GM12873 (cell line): ENCODE measurements at regions not wholly inside any gene's neighbourhood (a gene's known extent, or its start where the extent isn't known, plus 50 kb on each side); places are given as distances from the start of the nearest gene placed in this dataset.

Experiments used
- TF ChIP-seq, protein P1 (sequence below): IDR thresholded peaks from 2 replicates; pipeline ENCODE4 v1.5.1; 2012; ENCODE audit warnings: low read depth, mild to moderate bottlenecking, moderate library complexity, low read length, control low read depth; ENCODE audit not compliant: insufficient read depth; ENCODE audit errors: missing control alignments

DNA sequence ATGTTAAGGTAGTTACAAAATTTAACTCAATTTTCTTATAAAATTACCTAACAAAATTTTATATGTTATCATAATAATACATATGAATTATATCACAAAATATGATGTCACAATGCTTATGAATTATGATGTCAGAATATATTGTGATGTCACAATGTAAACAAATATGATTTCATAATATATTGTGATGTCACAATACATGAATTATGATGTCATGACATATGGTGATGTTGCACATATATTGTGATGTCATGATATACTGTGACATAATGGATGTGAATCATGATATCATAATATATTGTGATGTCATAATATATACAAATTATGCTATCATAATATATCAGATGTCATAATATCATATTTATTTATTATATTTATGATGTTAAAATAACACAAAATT lies 1879.9 kb downstream of the TP53TG3F start:
- TF ChIP-seq, protein P1, sequence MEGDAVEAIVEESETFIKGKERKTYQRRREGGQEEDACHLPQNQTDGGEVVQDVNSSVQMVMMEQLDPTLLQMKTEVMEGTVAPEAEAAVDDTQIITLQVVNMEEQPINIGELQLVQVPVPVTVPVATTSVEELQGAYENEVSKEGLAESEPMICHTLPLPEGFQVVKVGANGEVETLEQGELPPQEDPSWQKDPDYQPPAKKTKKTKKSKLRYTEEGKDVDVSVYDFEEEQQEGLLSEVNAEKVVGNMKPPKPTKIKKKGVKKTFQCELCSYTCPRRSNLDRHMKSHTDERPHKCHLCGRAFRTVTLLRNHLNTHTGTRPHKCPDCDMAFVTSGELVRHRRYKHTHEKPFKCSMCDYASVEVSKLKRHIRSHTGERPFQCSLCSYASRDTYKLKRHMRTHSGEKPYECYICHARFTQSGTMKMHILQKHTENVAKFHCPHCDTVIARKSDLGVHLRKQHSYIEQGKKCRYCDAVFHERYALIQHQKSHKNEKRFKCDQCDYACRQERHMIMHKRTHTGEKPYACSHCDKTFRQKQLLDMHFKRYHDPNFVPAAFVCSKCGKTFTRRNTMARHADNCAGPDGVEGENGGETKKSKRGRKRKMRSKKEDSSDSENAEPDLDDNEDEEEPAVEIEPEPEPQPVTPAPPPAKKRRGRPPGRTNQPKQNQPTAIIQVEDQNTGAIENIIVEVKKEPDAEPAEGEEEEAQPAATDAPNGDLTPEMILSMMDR = no peak

DNA sequence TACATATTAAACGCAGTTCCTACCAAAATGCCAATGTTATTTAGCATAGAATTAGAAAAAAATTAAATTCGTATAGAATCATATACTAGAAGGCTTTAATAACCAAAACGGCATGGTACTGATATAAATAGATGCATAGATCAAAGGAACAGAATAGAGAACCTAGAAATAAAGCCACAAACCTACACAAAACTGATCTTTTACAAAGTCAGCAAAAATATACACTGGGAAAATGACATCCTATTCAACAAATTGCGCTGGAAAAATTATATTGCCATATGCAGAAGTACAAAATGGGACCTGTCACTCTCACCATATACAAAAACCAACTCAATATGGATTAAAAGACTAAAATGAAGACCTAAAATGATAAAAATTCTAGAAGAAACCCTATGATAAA lies 1882.6 kb downstream of the TP53TG3F start:
- TF ChIP-seq, protein P1 = no peak

DNA sequence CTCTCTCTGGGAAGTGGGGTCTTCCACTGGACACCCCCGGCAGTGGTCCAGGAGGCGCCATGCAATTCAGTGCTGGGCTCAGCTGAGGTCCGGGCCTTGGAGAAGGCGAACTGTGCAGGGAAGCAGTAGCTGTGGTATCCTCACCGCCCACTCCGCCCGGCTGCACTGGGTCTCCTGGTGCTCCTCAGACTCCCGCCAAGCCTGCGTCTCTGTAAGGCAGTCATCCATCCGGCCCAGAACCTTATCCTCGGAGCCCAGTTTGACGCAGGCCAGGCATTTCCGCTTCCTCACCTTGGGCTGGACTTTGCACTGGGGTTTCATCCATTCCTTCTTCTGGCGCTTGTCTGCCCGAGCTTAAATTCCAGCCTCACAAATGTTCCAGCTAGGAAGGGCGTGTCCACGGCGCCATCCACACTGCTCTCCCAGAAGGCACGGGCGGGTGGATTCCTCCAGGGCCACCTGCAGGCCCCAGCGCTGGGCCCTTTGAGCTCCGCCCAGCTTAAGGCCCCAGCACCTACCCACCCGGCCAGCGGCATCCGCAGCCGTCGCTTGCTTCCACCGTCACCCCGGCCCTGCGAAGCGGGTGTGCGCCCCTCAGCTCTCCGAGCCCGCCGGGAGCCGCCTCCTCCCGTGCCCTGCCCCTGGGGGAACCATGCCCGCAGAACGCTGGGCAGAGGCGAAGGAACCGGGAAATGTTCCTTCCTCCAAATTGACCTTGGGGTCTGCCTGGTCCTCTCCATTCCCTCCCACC lies 1884.8 kb downstream of the TP53TG3F start:
- TF ChIP-seq, protein P1 = no peak

DNA sequence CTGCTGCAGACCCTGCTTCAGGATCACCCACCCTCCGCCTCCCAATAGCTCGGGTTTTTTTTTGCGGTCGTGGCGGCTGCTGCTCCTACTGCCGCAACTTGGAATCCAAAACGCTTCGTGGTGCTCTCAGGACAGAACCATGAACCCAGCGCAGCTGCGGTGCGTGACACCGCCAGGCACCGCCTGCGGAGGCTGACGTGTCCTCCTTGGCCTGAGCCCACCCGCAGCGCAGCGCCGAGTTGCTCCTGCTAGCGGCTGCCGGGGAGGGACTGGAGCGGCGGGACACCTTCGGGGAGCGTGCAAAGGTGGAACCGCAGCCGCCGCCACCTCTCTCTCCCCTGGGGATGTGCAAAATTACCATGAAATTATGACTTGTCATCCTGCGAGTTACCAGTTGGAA lies 1893.0 kb downstream of the TP53TG3F start:
- TF ChIP-seq, protein P1 = no peak

DNA sequence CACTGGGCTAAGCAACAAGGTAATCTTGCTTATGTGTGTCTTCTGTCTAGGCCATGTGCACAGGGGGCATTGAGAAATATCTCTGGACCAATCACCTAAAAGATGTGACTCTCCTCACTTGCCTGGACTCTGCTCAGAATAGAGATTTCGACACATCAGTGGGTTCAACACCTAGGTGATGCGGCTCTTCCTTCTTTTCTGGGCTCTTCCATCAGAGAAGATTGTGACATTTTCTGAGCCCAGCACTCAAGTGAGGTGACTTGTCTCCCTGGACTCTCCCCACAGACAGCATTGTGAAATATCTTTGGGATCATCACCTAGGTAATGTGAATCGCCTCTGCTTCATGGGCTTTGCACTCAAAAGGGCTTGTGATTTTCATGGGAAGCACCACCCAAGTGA lies 1904.1 kb downstream of the TP53TG3F start:
- TF ChIP-seq, protein P1 = no peak

DNA sequence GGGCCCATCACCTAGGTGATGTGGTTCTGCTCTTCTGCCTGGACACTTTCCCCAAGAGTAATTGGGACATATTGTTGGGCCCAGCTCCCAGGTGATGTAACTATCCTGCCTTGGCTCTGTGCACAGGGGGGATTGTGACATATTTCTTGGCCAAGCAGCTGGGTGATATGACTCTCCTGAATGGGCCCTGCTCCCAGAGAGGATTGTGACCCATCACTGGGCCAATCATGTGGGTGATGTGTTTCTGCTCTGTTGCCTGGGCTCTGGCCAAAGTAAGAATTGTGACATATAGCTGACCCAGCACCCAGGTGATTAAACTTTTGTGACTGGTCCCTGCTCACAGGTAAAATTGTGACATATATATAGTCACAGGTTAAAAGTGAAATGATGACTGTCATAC lies 1904.9 kb downstream of the TP53TG3F start:
- TF ChIP-seq, protein P1 = no peak

DNA sequence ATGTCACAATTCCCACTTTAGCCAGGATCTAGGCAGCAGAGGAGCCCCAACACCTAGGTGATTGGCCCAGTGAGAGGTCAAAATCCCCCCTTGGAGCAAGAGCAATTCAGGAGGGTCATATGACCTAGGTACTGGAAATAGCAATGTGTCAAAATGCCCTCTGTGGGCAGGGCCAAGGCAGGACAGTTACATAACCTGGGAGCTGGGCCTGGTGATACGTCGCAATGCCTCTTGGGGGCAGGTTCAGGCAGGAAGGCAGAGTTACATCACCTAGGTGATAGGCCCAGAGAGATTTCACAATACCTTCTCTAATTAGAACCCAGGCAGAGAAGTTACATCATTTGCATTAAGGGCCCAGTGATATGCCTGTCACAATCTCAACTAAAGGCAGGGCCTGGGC lies 1906.3 kb downstream of the TP53TG3F start:
- TF ChIP-seq, protein P1 = no peak
